GM12878 (cell line): ENCODE measurements at regions not wholly inside any gene's neighbourhood (a gene's known extent, or its start where the extent isn't known, plus 50 kb on each side); places are given as distances from the start of the nearest gene placed in this dataset.

Source experiments
- ATAC-seq: fragments of 200-7000 bp; cut with Tn5 transposase; 3 replicates; pipeline ENCODE4 v1.9.1; 2020; ENCODE audit warnings: mild to moderate bottlenecking, moderate library complexity
- BruUV-seq: library from RNA; stranded (reverse); fragments of 400-500 nt; replicated peaks from 2 replicates; lab custom pipeline; 2021; lab: Mats Ljungman, UMichigan
- CTCF ChIA-PET: fragments of 300-600 bp; sonication (Branson Sonifier 250); formaldehyde crosslinking; extraction: SDS; loops from one replicate; lab custom pipeline; 2021; ENCODE audit warnings: inconsistent platforms; lab: Yijun Ruan, JAX
- POLR2A ChIA-PET: fragments of 350-600 bp; formaldehyde crosslinking; extraction: SDS; loops from one replicate; lab custom pipeline; 2021; ENCODE audit warnings: inconsistent platforms; lab: Charles Lee
- RAD21 ChIA-PET: fragments of 300-600 bp; sonication (Branson Sonifier 250); formaldehyde crosslinking; loops from one replicate; lab custom pipeline; 2023; ENCODE audit warnings: antibody characterized with exemption; ENCODE audit not compliant: unreplicated experiment; lab: Charles Lee
- SMC1A ChIA-PET: fragments of 300-600 bp; sonication (Branson Sonifier 250); formaldehyde crosslinking; loops from one replicate; lab custom pipeline; 2023; ENCODE audit not compliant: unreplicated experiment, uncharacterized antibody; lab: Charles Lee
- DNase-seq: peaks from one replicate; pipeline ENCODE4 v3.0.0-alpha.2; 2011; ENCODE audit warnings: low read depth, low spot score
- FAIRE-seq: peaks from 3 replicates; lab custom pipeline; 2011; peaks lifted over from hg19 to GRCh38; lab: Jason Lieb, UNC
- H2AFZ ChIP-seq: 2 replicates; pipeline ENCODE4 v1.6.0; 2011; ENCODE audit warnings: low read depth, low read length, control low read depth; ENCODE audit not compliant: control insufficient read depth
- H3K27ac ChIP-seq: 2 replicates; pipeline ENCODE4 v1.5.1; 2011; ENCODE audit warnings: control low read depth; ENCODE audit not compliant: control insufficient read depth, insufficient read depth
- H3K27me3 ChIP-seq, 2 experiments: replicated peaks in 1 of 2; 2 replicates each; pipeline versions ENCODE4 v1.6.0 to v1.6.1; 2011; ENCODE audit warnings: low read length in 1 of 2; ENCODE audit not compliant: control insufficient read depth in 2 of 2, insufficient read depth in 2 of 2
- H3K36me3 ChIP-seq, 2 experiments: 2 replicates each; pipeline ENCODE4 v1.5.1; 2011; ENCODE audit warnings: low read length in 1 of 2; ENCODE audit not compliant: control insufficient read depth in 2 of 2, insufficient read depth in 2 of 2
- H3K4me1 ChIP-seq: 2 replicates; pipeline ENCODE4 v1.6.1; 2011; ENCODE audit warnings: mild to moderate bottlenecking, low read length, moderate library complexity, mixed read lengths; ENCODE audit not compliant: control insufficient read depth, insufficient read depth
- H3K4me2 ChIP-seq: 2 replicates; pipeline ENCODE4 v1.6.0; 2011; ENCODE audit warnings: control low read depth; ENCODE audit not compliant: control insufficient read depth, insufficient read depth
- H3K4me3 ChIP-seq: fragments of 200-600 bp; sonication (generic); 2 replicates; pipeline ENCODE4 v1.5.1; 2016
- H3K79me2 ChIP-seq: 2 replicates; pipeline ENCODE4 v1.6.0; 2011; ENCODE audit warnings: low read length; ENCODE audit not compliant: control insufficient read depth, insufficient read depth
- H3K9ac ChIP-seq: 2 replicates; pipeline ENCODE4 v1.8.0; 2011; ENCODE audit warnings: low read length, control low read depth, mixed read lengths; ENCODE audit not compliant: control insufficient read depth, insufficient read depth
- H3K9me3 ChIP-seq: replicated peaks from 3 replicates; pipeline ENCODE4 v1.5.1; 2011; ENCODE audit warnings: mild to moderate bottlenecking, low read length; ENCODE audit not compliant: control insufficient read depth, insufficient read depth
- H4K20me1 ChIP-seq: 2 replicates; pipeline ENCODE4 v1.6.0; 2011; ENCODE audit not compliant: control insufficient read depth, insufficient read depth
- BRCA1 ChIP-seq: IDR thresholded peaks from 2 replicates; pipeline ENCODE4 v1.6.1; 2011; ENCODE audit warnings: low read depth, low read length, improper control_type of control experiment
- LARP7 ChIP-seq: fragments of 450-650 bp; IDR thresholded peaks from 2 replicates; pipeline ENCODE4 v1.6.1; 2017; ENCODE audit warnings: mild to moderate bottlenecking
- ZNF592 ChIP-seq: fragments of 450-650 bp; IDR thresholded peaks from 2 replicates; pipeline ENCODE4 v1.6.1; 2017; ENCODE audit warnings: mild to moderate bottlenecking, moderate library complexity
- ZSCAN29 ChIP-seq: fragments of 450-650 bp; IDR thresholded peaks from 2 replicates; pipeline ENCODE4 v1.6.1; 2017; ENCODE audit warnings: mild to moderate bottlenecking, moderate library complexity
- WGBS: methylation state at CpG from one replicate; pipeline ENCODE4 v1.1.6; 2016; ENCODE audit warnings: low lambda C conversion rate; ENCODE audit not compliant: insufficient replicate concordance, insufficient coverage; ENCODE audit errors: missing lambda C conversion rate; 5-methylcytosine and 5-hydroxymethylcytosine counted together
- in situ Hi-C: fragments of 300-500 bp; cut with MboI; formaldehyde crosslinking; loops from 9 replicates; pipeline ENCODE4 v1.14.3; 2018; ENCODE audit warnings: mixed read lengths
- intact Hi-C: fragments of 100-400 bp; cut with micrococcal nuclease; formaldehyde crosslinking; loops from one replicate; pipeline ENCODE4 v1.14.2; 2022; ENCODE audit not compliant: unreplicated experiment
- TF ChIP-seq, protein P1 (sequence below): IDR thresholded peaks from 2 replicates; pipeline ENCODE4 v1.6.1; 2011; ENCODE audit warnings: borderline replicate concordance, low read depth, mild to moderate bottlenecking, moderate library complexity, mixed read lengths, low read length; ENCODE audit not compliant: insufficient read depth; ENCODE audit errors: extremely low read length

- 25% methylated on average over 5 of the region's 5 CpGs for WGBS
- H4K20me1 ChIP-seq: no peaks in the 10 kb centered on the region
- TF ChIP-seq ZNF592 (no peak), LARP7 (no peak), BRCA1 (no peak), ZSCAN29 (no peak)
- TF ChIP-seq, protein P1, sequence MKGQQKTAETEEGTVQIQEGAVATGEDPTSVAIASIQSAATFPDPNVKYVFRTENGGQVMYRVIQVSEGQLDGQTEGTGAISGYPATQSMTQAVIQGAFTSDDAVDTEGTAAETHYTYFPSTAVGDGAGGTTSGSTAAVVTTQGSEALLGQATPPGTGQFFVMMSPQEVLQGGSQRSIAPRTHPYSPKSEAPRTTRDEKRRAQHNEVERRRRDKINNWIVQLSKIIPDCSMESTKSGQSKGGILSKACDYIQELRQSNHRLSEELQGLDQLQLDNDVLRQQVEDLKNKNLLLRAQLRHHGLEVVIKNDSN: no peak
- TF ChIP-seq, all 136 proteins: peak for 0
- CTCF ChIA-PET: no interaction called here
- POLR2A ChIA-PET: interaction anchor here (0.5 kb wide), 1 partner anchor 10 kb away, joined by 3 read pairs; no protein-coding TSS in a partner anchor
- H3K4me1 ChIP-seq: no peaks in the 10 kb centered on the region
- DNase-seq (no peak), FAIRE-seq (no peak), ATAC-seq (no peak)
- no peak overlapping the region for H3K4me2 ChIP-seq
- intact Hi-C loops: no loop called here
- no peak overlapping the region for H3K9ac ChIP-seq
- no peak overlapping the region for H3K27ac ChIP-seq
- RAD21 ChIA-PET: no interaction called here
- H3K9me3 ChIP-seq: no peaks in the 10 kb centered on the region
- no peaks in the 10 kb centered on the region for H3K36me3 ChIP-seq
- BruUV-seq: no TSS peak
- SMC1A ChIA-PET: no interaction called here
- H2AFZ ChIP-seq: no peak overlapping the region
- H3K79me2 ChIP-seq: no peaks in the 10 kb centered on the region
- H3K4me3 ChIP-seq: no peak overlapping the region
- in situ Hi-C loops: no loop called here
- H3K27me3 ChIP-seq: no peaks in the 10 kb centered on the region
Measured at GRCh38 chr3:135328036-135328435, 533.0 kb downstream of the EPHB1 start.
